Caco-2 (cell line): ENCODE measurements at regions not wholly inside any gene's neighbourhood (a gene's known extent, or its start where the extent isn't known, plus 50 kb on each side); places are given as distances from the start of the nearest gene placed in this dataset.

Source experiments
- BruUV-seq: library from RNA; stranded (reverse); fragments of 400-500 nt; replicated peaks from 2 replicates; lab custom pipeline; 2021; lab: Mats Ljungman, UMichigan
- CTCF ChIA-PET: fragments of 300-600 bp; sonication (Branson Sonifier 250); formaldehyde crosslinking; loops from one replicate; lab custom pipeline; 2022; ENCODE audit warnings: antibody characterized with exemption; lab: Charles Lee
- POLR2A ChIA-PET: fragments of 300-600 bp; sonication (Branson Sonifier 250); formaldehyde crosslinking; loops from one replicate; lab custom pipeline; 2022; ENCODE audit warnings: antibody characterized with exemption; lab: Charles Lee
- DNase-seq, 2 experiments: peaks; one replicate each; pipeline versions ENCODE4 v3.0.0 to v3.0.0-alpha.2; 2020 to 2022
- H3K27me3 ChIP-seq: replicated peaks from 2 replicates; pipeline ENCODE4 v1.6.0; 2011; ENCODE audit warnings: low read length; ENCODE audit not compliant: control insufficient read depth, insufficient read depth
- H3K36me3 ChIP-seq: 2 replicates; pipeline ENCODE4 v1.5.1; 2011; ENCODE audit warnings: low read length; ENCODE audit not compliant: control insufficient read depth, insufficient read depth
- H3K4me1 ChIP-seq: fragments of 250-450 bp; sonication (Bioruptor Pico); 2 replicates; pipeline ENCODE4 v1.5.1; 2020; ENCODE audit warnings: mild to moderate bottlenecking
- H3K4me3 ChIP-seq: 2 replicates; pipeline ENCODE4 v1.5.1; 2011; ENCODE audit warnings: low read depth, mild to moderate bottlenecking, control low read depth, low read length
- H3K9me3 ChIP-seq: fragments of 250-450 bp; sonication (Bioruptor Pico); 2 replicates; pipeline ENCODE4 v1.5.1; 2020; ENCODE audit warnings: mild to moderate bottlenecking, moderate library complexity
- H3K27ac Mint-ChIP-seq: one replicate; pipeline ENCODE4 v1.8.0; 2022; ENCODE audit warnings: mixed read lengths; ENCODE audit not compliant: unreplicated experiment
- H3K27me3 Mint-ChIP-seq: one replicate; pipeline ENCODE4 v1.8.0; 2022; ENCODE audit warnings: mixed read lengths; ENCODE audit not compliant: insufficient read depth, unreplicated experiment
- H3K36me3 Mint-ChIP-seq: one replicate; pipeline ENCODE4 v1.8.0; 2022; ENCODE audit warnings: mild to moderate bottlenecking, mixed read lengths; ENCODE audit not compliant: insufficient read depth, unreplicated experiment
- H3K4me1 Mint-ChIP-seq: one replicate; pipeline ENCODE4 v1.8.0; 2022; ENCODE audit warnings: low read depth, mixed read lengths; ENCODE audit not compliant: unreplicated experiment
- H3K4me3 Mint-ChIP-seq: one replicate; pipeline ENCODE4 v1.8.0; 2022; ENCODE audit warnings: mild to moderate bottlenecking, moderate library complexity, mixed read lengths; ENCODE audit not compliant: unreplicated experiment
- H3K9me3 Mint-ChIP-seq: one replicate; pipeline ENCODE4 v1.8.0; 2022; ENCODE audit warnings: mixed read lengths; ENCODE audit not compliant: unreplicated experiment
- CTCF ChIP-seq, 2 experiments: fragments of 200-600 bp in 1 of 2; IDR thresholded peaks; 1 replicate in 1 of 2; 2 replicates in 1 of 2; pipeline versions ENCODE4 v1.5.1 to v1.8.0; 2011 to 2022; ENCODE audit warnings: antibody characterized with exemption in 1 of 2, control low read depth in 1 of 2, inconsistent platforms in 1 of 2, low read depth in 1 of 2, low read length in 1 of 2, mild to moderate bottlenecking in 1 of 2, moderate library complexity in 1 of 2; ENCODE audit not compliant: insufficient read depth in 1 of 2, severe bottlenecking in 1 of 2, unreplicated experiment in 1 of 2
- intact Hi-C: fragments of 100-400 bp; cut with micrococcal nuclease; formaldehyde crosslinking; loops from one replicate; pipeline ENCODE4 v1.10.0; 2022; ENCODE audit not compliant: unreplicated experiment

- Mint-ChIP-seq H3K4me1 (no peaks in the 10 kb centered on the region), H3K4me3 (no peak overlapping the region), H3K27me3 (peaks cover 10% of the 10 kb centered on the region), H3K36me3 (no peaks in the 10 kb centered on the region), H3K27ac (no peak overlapping the region), H3K9me3 (no peaks in the 10 kb centered on the region)
- CTCF ChIA-PET, result no interaction called here
- no peaks in the 10 kb centered on the region for H3K36me3 ChIP-seq
- BruUV-seq, result no TSS peak
- no peaks in the 10 kb centered on the region for H3K27me3 ChIP-seq
- TF ChIP-seq CTCF (IDR thresholded peaks at IDR 0.05; ENCODE audit: insufficient read depth in 1 of 2, low read depth in 1 of 2, low read length in 1 of 2, severe bottlenecking in 1 of 2, unreplicated experiment in 1 of 2), result no peak
- no peak overlapping the region for H3K4me3 ChIP-seq
- POLR2A ChIA-PET, result no interaction called here
- no peaks in the 10 kb centered on the region for H3K9me3 ChIP-seq
- intact Hi-C loops, result loop anchor here (10.0 kb wide), 1 partner anchor 157 kb away; no protein-coding TSS in a partner anchor
- H3K4me1 ChIP-seq, result no peaks in the 10 kb centered on the region
- no peak for DNase-seq
These were observed 519.3 kb downstream of the MED13L start for GRCh38 chr12:115758183-115758582.

DNA sequence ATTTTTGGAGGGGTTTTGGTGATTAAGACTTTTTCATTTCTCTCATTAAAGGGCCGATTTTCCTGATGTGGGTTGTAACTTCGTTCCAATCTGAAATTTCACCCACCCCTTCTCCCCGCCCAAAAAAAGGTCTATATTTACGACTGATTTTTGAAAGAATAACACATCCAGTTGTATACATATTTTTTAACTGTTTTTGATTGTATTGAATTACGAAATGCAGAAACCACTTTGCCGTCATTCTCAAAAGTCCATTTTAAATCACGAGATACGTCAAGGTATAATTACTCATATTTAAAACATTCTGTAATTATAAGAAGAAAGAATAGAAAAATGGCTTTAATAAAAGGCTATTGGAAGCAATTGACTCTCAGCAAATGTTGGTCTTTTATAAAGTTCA is 520.7 kb downstream of the MED13L start:
- Histone ChIP-seq H3K4me3 (no peak overlapping the region), H3K9me3 (no peaks in the 10 kb centered on the region), H3K27me3 (no peaks in the 10 kb centered on the region), H3K36me3 (no peaks in the 10 kb centered on the region), H3K4me1 (no peaks in the 10 kb centered on the region; the same call in 1 of the 2 replicates)
- no peak for TF ChIP-seq CTCF (IDR thresholded peaks at IDR 0.05; ENCODE audit: insufficient read depth in 1 of 2, low read depth in 1 of 2, low read length in 1 of 2, severe bottlenecking in 1 of 2, unreplicated experiment in 1 of 2)
- intact Hi-C loops, result loop anchor here (10.0 kb wide), 1 partner anchor 158 kb away; no protein-coding TSS in a partner anchor
- ChIA-PET CTCF (no interaction called here), POLR2A (no interaction called here)
- H3K4me3 Mint-ChIP-seq, result no peak overlapping the region
- no peaks in the 10 kb centered on the region for H3K36me3 Mint-ChIP-seq
- H3K9me3 Mint-ChIP-seq, result no peaks in the 10 kb centered on the region
- DNase-seq, result no peak
- peaks cover 7% of the 10 kb centered on the region for H3K27me3 Mint-ChIP-seq
- H3K4me1 Mint-ChIP-seq, result no peaks in the 10 kb centered on the region
- BruUV-seq, result no TSS peak
- no peak overlapping the region for H3K27ac Mint-ChIP-seq

- Histone ChIP-seq H3K9me3 (no peaks in the 10 kb centered on the region), H3K27me3 (no peaks in the 10 kb centered on the region), H3K4me3 (no peak overlapping the region), H3K4me1 (no peaks in the 10 kb centered on the region; the same call in 1 of the 2 replicates), H3K36me3 (no peaks in the 10 kb centered on the region)
- Mint-ChIP-seq H3K4me1 (no peaks in the 10 kb centered on the region), H3K27me3 (peaks cover 7% of the 10 kb centered on the region), H3K36me3 (no peaks in the 10 kb centered on the region), H3K27ac (no peak overlapping the region), H3K4me3 (no peak overlapping the region), H3K9me3 (no peaks in the 10 kb centered on the region)
- DNase-seq, result no peak
- ChIA-PET CTCF (interaction anchor here (0.5 kb wide), 1 partner anchor 988 kb away, joined by 10 read pairs; no protein-coding TSS in a partner anchor), POLR2A (no interaction called here)
- no TSS peak for BruUV-seq
- no peak for TF ChIP-seq CTCF (IDR thresholded peaks at IDR 0.05; ENCODE audit: insufficient read depth in 1 of 2, low read depth in 1 of 2, low read length in 1 of 2, severe bottlenecking in 1 of 2, unreplicated experiment in 1 of 2)
- intact Hi-C loops, result loop anchor here (10.0 kb wide), 1 partner anchor 159 kb away; no protein-coding TSS in a partner anchor
These were observed 521.2 kb downstream of the MED13L start for GRCh38 chr12:115756271-115756670.
